Glomerular visceral epithelial cell (primary cell): ENCODE measurements at regions not wholly inside any gene's neighbourhood (a gene's known extent, or its start where the extent isn't known, plus 50 kb on each side); places are given as distances from the start of the nearest gene placed in this dataset.

Source experiments
- DNase-seq: peaks from one replicate; pipeline ENCODE4 v3.0.0-alpha.2; 2016; ENCODE audit errors: extremely low spot score

DNA sequence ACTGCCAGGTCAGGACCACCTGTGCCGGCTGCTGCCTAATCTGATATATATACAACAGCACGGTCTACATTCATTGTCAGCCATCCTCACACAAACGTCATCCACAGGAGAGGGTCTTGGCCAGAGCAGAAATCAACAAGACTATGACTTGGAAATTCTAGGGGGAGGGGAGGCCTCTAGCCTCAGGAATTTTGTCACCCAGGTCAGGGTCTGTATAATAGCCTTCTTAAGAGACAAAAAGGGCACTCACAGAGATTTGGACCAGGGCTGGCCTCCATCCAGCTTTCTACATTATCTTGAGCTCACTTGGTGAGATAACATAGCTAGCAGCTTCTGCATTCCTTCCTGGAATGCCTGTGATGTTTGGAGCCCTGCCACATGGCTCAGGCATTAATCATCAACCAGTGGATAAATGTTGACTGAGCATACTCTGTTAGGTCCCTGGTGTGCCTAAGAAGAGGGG is 50.4 kb upstream of the CTIF start:
- DNase-seq, result peak; percentile 94

DNA sequence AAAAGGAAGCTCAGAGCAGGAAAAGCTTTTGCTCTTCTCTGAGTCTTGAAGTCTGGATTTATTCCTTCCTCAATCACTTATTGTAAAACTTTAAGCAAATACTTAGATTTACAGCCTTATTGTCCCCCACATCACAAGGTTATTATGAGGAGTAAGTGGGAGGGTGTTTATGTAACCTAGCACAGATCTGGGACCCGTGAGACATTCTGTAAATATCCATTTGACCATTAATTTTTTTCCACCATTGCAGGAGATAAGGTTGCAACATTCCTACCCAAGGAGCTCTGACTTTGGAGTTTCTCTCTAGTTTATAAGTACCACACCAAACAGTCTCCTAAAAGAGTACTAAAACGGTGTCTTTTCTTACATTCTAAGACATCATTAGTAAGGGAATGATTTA is 52.1 kb upstream of the CTIF start:
- no peak for DNase-seq

DNA sequence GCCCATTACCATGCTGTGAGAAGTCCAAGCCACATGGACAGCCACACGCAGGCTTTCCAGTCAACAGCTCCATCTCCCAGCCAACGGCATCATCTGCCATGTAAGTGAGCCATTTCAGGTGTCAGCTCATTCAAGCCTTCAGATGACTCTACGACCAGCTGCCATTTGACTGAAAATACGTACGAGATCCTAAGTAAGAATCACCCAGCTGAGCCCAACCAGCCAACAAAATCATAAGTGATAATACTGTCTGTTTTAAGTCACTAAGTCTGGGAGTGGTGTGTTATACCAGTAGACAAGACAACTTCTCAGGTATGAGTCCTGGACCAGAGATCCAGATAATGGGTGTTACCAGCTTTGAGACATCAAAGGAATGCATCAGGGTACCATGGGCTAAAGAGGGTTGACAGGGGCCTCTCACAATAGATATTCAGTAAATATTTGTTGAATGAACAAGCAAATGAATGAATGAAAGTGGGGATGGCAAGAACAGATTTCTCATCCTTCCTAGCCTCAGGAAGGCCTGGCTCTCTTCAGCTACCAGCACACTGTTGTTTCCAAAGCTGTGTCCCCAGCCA is 52.9 kb upstream of the CTIF start:
- no peak for DNase-seq

DNA sequence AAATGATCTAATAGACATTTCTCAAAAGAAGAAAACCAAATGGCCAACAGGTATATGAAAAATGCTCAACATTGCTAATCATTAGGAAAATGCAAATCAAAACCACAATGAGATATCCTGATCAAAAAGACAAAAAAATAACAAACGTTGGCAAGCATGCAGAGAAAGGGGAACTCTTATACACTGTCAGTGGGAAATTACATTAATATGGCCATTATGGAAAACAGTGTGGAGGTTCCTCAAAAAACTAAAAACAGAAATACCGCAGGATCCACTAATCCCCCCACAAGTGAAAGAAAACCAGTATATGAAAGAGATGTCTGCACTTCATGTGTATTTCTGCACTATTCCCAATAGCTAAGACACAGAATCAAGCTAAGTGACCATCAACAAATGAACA is 57.7 kb upstream of the CTIF start:
- DNase-seq, result no peak

DNA sequence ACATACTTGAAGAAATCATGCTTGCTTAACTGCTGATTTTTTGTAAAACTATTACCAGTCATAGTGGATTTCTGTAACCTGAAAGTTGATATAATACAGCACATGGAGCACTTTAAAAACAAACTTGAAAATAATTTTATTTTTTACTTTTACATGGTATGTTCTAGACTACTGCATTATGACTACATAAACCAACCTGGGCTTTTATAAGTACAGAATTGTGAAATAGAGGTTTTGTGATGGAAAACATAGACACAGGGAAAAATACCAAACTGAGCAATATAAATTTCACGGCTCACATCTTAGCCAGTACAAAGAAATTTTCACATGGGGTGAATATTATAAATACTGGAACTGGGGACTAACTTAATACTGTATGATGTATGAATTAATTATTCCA is 59.3 kb upstream of the CTIF start:
- DNase-seq, result no peak

DNA sequence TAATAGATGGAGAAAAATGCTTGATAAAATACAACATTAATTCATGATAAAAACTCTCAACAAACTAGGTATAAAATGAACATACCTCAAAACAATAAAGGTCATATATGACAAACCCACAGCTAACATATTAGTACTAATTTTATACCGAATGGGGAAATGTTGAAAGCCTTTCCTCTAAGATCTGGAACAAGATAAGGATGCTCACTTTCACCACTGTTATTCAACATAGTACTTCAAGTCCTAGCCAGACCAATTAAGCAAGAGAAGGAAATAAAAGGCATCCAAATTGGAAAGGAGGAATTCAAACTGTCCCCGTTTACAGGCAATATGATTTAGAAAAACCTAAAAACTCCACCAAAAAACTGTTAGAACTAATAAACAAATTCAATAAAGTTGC is 61.5 kb upstream of the CTIF start:
- DNase-seq, result no peak

DNA sequence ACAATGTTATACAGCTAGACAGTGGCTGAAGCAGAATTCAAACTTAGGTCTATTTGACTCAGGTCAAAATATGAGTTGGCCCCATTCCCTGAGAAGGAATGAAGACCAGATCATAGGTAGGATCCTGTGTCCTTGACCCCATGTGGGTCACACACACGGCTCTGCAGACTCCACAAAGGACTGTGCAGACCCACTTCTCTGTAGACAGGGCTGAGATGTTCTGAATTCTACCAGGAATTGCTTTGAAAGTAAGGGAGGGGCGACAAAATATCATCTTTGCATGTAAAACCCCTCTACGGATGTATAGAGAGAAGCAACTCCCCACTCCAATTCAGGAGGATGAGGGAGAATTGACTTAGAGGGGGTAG is 62.3 kb upstream of the CTIF start:
- no peak for DNase-seq

DNA sequence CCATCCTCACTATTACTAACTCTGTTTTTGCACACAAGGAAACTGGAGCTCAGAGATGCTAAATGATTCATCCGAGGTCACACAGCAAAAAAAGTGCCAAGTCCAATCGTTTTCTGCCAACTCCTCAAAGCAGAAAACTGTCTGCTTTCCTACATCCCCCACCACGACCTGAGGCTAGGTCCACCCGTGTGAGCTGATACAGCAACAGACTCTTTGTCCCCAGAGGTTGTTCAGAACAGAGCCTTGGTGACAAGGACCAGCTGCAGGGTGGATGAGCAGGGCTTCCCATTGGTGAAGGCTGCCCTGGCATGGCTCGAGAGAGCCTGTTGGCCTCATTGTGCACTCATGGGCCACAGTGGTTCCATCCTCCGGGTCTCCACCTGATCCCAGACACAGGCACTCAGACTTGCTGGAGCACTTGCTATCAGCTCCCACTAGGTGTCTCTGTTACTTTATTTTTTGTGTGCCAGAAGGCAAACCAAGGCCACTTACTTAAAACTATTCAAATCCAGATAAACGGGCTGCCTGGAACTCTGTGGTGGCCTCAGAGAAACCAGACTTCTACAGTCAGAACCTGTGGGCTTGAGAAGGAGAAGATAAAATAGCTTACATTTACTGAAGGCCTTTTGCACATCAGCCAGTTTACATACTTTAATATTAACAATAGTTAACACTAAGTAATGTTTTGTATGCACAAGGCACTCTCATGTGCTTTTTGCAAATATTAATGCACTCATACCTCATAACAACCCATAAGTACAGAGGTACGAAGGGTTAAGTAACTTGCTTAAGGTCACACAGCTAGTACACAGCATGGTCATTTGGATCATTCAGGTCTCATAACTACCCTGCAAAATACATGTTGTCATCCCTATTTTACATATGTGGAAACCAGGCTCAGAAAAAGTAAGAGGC is 62.9 kb upstream of the CTIF start:
- DNase-seq, result peak; percentile 82

DNA sequence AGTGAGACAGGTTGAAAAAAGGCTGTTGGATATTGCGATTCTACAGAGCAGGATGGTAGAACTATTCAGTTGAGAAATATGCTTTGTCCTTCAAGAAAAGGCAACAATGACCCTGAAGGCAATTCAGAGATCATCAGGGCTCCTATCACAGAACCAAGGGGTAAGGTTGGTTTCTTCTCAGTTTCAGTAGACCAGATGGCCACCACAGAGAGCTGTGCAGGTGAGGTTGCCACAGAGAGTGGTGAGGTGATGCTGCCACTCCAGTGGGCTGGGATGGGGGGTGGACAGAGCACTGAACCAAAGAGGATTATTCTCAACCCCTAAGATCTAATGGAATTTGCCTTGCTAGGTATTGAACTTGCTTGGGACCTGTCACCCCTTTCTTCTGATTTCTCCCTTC is 64.6 kb upstream of the ZBTB7C start:
- no peak for DNase-seq

DNA sequence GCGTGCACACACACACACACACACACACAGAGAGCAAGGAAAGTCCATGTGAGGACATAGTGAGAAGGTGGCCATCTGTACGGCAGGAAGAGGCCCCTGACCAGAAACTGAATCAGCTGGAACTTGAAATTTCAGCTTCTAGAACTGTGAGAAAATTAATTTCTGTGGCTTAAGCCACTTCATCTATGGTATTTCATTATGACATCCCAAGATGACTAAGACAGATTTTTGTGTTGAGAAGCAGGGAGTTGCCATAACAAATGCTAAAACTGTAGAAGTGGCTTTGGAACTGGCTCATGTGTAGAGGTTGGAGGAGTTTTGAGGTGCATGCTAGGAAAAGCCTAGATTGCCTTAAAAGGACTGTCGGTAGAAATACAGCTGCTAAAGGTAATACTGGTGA is 63.4 kb upstream of the ZBTB7C start:
- DNase-seq, result no peak

DNA sequence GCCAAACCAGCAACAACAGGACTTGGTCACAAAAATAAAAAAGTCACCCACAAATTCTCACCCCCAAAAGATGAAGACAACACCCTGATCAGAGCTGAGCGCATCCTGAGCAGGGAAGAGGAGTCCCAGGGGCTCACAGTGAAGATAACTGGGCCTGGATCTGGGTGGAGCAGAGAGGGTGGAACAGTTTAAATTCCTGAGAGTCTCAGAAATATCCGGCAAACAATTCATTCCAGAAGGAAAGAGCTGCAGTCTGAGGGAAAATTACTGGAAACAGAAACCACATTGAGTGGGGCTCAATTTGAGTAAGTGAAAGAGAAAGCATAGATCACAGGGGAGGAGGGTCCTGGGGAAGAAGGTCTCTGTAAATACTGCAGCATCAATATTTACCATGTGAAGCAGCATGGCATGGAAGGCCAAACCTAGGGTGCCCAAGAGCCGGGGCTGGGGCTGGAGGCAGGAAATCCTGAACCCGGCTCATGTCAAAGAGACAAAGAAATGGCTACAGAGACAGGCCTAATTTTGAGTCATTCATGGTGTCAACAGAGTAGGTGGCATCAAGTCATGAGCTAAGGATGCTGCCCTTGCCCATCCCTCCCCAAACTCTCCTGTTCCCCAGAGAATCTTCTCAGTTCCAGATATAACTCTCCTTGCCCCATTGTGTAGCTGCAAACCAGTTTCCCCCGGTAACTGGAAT is 61.4 kb upstream of the ZBTB7C start:
- DNase-seq, result no peak

DNA sequence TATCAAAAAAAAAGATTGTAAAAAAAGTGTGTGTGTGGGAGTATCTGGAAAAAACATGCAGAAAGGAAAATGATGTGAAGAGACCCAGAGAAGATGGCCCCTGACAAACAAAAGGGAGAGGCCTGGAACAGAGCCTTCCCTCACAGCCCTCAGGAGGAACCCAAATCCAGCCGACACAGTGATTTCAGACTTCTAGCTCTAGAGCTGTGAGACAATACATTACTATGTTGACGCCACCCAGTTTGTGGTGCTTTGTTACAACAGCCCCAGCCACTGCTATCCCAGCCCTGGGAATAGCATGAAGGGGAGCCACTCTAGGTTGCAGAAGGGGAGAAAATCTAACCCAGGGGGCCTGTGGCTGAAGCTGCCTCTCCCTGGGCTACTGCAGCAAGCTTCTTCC is 59.0 kb upstream of the ZBTB7C start:
- no peak for DNase-seq

DNA sequence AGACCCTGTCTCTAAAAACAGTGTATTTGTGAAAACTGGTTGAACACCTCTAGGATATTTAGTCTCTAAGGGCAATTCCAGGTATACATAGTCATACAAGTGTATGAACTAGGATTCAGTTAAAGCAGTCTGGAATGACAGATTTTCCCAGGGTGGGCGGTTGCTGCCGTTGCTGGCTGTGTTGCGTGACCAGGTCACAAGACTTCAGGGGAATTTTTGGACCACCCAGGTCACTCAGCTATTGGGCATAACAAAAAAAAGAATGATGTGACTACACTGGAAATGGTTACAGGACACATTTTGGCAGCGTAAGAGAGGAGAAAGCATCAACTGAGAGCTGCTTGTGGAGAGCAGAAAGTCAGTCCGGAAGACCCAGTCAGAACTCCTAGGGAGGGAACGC is 58.0 kb upstream of the ZBTB7C start:
- no peak for DNase-seq

DNA sequence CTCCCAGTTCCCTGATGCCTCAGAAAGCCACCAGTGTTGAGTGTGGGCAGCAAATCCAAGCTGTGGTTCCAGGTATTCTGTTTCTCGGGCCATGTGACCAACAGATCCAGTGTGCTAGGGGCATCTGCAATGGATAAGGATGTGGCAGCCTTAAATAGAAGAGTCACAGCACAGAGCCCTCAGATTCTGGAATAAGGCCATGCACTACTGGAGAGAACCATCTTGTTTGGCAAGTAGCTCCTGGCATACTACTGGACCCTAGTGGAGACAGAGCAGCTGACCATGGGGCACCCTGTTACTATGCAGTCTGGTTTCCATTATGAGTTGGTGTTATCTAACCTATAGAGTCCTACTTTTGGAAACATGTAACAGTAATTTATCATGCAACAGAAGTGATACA is 53.3 kb upstream of the ZBTB7C start:
- no peak for DNase-seq

DNA sequence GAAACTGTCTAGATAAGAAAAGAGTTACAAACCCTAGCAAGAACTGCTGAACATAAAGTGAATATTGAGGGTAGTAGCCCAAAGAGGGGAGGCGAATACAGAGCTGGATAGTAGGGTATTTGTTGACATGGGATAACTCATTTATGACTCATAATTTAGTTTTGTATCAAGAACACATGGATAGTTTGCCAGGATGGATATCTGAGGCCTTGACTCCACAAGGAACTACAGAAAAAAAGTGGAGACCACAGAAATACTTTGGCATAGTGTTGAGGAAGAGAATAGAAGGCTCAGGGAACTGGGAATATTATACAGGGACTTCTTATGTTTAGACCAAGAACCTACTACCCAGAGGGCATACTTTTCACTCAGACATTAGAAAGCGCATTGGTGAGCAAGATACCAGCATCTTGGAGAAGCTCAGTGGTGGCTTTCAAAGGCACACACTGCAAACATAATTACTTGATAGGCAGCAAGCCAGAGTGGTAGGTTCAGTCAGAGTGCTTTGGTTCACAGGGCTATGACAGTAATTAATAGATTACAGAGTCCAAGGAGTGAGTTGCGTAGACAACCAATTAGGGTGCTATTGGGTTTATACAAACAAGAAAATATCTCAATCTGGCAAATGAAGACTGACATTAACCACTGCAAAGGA is 51.9 kb upstream of the ZBTB7C start:
- DNase-seq, result peak; percentile 21

DNA sequence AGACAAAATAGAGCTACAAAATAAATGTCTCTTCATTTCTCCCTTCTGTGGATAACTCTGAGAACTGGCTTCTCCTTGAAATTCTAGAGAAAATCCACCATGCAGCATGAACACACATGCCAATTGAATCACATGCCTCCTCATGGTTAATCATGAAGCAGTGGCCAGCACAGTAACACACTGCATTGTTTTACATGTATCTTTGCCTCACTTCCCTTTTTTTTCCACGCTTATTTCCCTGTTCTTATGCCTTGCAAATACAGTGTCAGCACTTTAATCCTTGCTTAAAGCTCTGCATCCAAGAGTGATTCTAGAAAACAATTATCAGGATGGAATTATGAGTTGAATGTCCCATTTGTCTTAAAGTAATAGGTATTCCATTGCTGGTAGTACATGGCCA is 50.3 kb upstream of the ZBTB7C start:
- DNase-seq, result no peak

DNA sequence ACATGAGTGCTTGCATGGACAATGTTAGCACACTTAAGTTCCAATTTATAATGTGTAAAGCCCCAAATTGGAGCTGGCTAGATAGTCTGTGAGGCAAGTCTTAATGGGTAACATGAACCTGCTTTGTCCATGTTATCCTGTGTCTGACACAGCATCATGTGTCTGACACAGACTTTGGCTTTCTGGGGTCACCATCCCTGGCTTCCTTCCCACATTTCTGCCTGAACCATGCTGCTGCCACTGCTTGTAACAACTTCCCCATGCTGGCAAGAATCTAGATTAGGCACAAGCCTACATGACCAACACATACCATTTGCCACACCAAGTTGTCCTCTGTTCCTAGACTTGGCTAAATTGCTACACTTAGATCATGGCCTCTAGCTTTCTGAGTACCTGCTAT is 49.8 kb upstream of the ZBTB7C start:
- DNase-seq, result no peak
